B cell (primary cell): ENCODE measurements at regions not wholly inside any gene's neighbourhood (a gene's known extent, or its start where the extent isn't known, plus 50 kb on each side); places are given as distances from the start of the nearest gene placed in this dataset.

Source experiments
- ATAC-seq: fragments of 200-7000 bp; cut with Tn5 transposase; one replicate; pipeline ENCODE4 v1.10.0; 2021; ENCODE audit warnings: low read depth, mild to moderate bottlenecking, moderate number of reproducible peaks, moderate library complexity
- CTCF ChIA-PET: fragments of 350-600 bp; sonication (Branson Sonifier 250); formaldehyde crosslinking; loops from one replicate; lab custom pipeline; 2021; ENCODE audit warnings: antibody characterized with exemption, inconsistent platforms; lab: Charles Lee
- POLR2A ChIA-PET: fragments of 350-600 bp; sonication (Branson Sonifier 250); formaldehyde crosslinking; loops from one replicate; lab custom pipeline; 2021; ENCODE audit warnings: antibody characterized with exemption; lab: Charles Lee
- DNase-seq: peaks from one replicate; pipeline ENCODE4 v3.0.0; 2013
- H2AFZ ChIP-seq: 2 replicates; pipeline ENCODE4 v1.6.1; 2012; ENCODE audit warnings: mild to moderate bottlenecking, low read depth, low read length; ENCODE audit not compliant: insufficient read depth, poor library complexity, severe bottlenecking
- H3K27ac ChIP-seq, 2 donors: 1 replicate in 1 of 2; 2 replicates in 1 of 2; pipeline ENCODE4 v1.5.1; 2012 to 2013; ENCODE audit warnings: low read length in 2 of 2, mild to moderate bottlenecking in 2 of 2, moderate library complexity in 1 of 2
- H3K27me3 ChIP-seq, 4 experiments: fragments of 200-600 bp in 1 of 4; sonication (generic) in 1 of 4; replicated peaks in 1 of 4; 1 replicate in 2 of 4; 2 replicates in 2 of 4; pipeline versions ENCODE4 v1.6.1 to v1.7.0; 2013 to 2016; ENCODE audit warnings: low read length in 3 of 4, mild to moderate bottlenecking in 2 of 4, mixed read lengths in 1 of 4, moderate library complexity in 1 of 4; ENCODE audit not compliant: insufficient read depth in 4 of 4, control insufficient read depth in 3 of 4; ENCODE audit errors: control extremely low read depth in 1 of 4
- H3K36me3 ChIP-seq, 2 experiments: replicated peaks in 1 of 2; 1 replicate in 1 of 2; 2 replicates in 1 of 2; pipeline versions ENCODE4 v1.6.1 to v1.7.1; 2013; ENCODE audit warnings: low read length in 1 of 2; ENCODE audit not compliant: insufficient read depth in 2 of 2, control insufficient read depth in 1 of 2; ENCODE audit errors: control extremely low read depth in 1 of 2, extremely low read depth in 1 of 2
- H3K4me1 ChIP-seq, 2 donors: fragments of 200-600 bp in 1 of 2; sonication (generic) in 1 of 2; 1 replicate in 1 of 2; 2 replicates in 1 of 2; pipeline versions ENCODE4 v1.5.1 to v1.6.1; 2013 to 2017; ENCODE audit warnings: low read length in 2 of 2; ENCODE audit not compliant: control insufficient read depth in 2 of 2, insufficient read depth in 2 of 2
- H3K4me2 ChIP-seq: replicated peaks from 2 replicates; pipeline ENCODE3; 2012; ENCODE audit warnings: mild to moderate bottlenecking, low read depth, low read length; ENCODE audit not compliant: poor library complexity, severe bottlenecking
- H3K4me3 ChIP-seq, 5 experiments: fragments of 200-600 bp in 1 of 5; sonication (generic) in 1 of 5; 1 replicate in 3 of 5; 2 replicates in 2 of 5; pipeline versions ENCODE4 v1.5.1 to v1.7.0; 2011 to 2016; ENCODE audit warnings: low read length in 4 of 5, mild to moderate bottlenecking in 4 of 5, low read depth in 2 of 5, control low read depth in 1 of 5, moderate library complexity in 1 of 5; ENCODE audit not compliant: insufficient read depth in 1 of 5; ENCODE audit errors: control extremely low read depth in 1 of 5, extremely low read depth in 1 of 5
- H3K79me2 ChIP-seq: fragments of 200-600 bp; sonication (generic); one replicate; pipeline ENCODE4 v1.6.0; 2016; ENCODE audit warnings: low read length; ENCODE audit not compliant: control insufficient read depth, insufficient read depth
- H3K9ac ChIP-seq: fragments of 200-600 bp; sonication (generic); 2 replicates; pipeline ENCODE4 v1.6.1; 2017; ENCODE audit warnings: mild to moderate bottlenecking, low read length, moderate library complexity
- H3K9me3 ChIP-seq, 3 donors: one replicate each; pipeline versions ENCODE4 v1.6.1 to v1.7.1; 2013; ENCODE audit warnings: low read length in 2 of 3; ENCODE audit not compliant: control insufficient read depth in 2 of 3, insufficient read depth in 1 of 3; ENCODE audit errors: control extremely low read depth in 1 of 3
- H4K20me1 ChIP-seq: 2 replicates; pipeline ENCODE4 v1.6.0; 2012; ENCODE audit warnings: mild to moderate bottlenecking, low read length; ENCODE audit not compliant: insufficient read depth, control insufficient read depth, poor library complexity, severe bottlenecking
- H3K27ac Mint-ChIP-seq: one replicate; pipeline ENCODE4 v1.8.0; 2021; ENCODE audit warnings: mixed read lengths
- H3K27me3 Mint-ChIP-seq: one replicate; pipeline ENCODE4 v1.8.0; 2021; ENCODE audit warnings: mixed read lengths
- H3K4me1 Mint-ChIP-seq: one replicate; pipeline ENCODE4 v1.8.0; 2021; ENCODE audit warnings: mixed read lengths
- H3K4me3 Mint-ChIP-seq: one replicate; pipeline ENCODE4 v1.8.0; 2021; ENCODE audit warnings: mixed read lengths
- H3K9me3 Mint-ChIP-seq: one replicate; pipeline ENCODE4 v1.8.0; 2022; ENCODE audit warnings: mixed read lengths; ENCODE audit not compliant: insufficient read depth
- CTCF ChIP-seq: fragments of 200-600 bp; IDR thresholded peaks from one replicate; pipeline ENCODE4 v1.8.0; 2022; ENCODE audit warnings: antibody characterized with exemption, mild to moderate bottlenecking
- EZH2 ChIP-seq: IDR thresholded peaks from 2 replicates; pipeline ENCODE4 v1.6.1; 2012; ENCODE audit warnings: borderline replicate concordance, low read depth, mild to moderate bottlenecking, moderate library complexity, low read length; ENCODE audit not compliant: insufficient read depth, poor library complexity, severe bottlenecking
- WGBS: methylation state at CpG from one replicate; pipeline ENCODE4 v1.1.5; 2013; ENCODE audit warnings: missing lambda C conversion rate; ENCODE audit not compliant: insufficient coverage; 5-methylcytosine and 5-hydroxymethylcytosine counted together
- intact Hi-C: fragments of 100-400 bp; cut with micrococcal nuclease; formaldehyde crosslinking; loops from one replicate; pipeline ENCODE4 v1.10.0; 2022

GRCh38 chr6:27541933-27542297 lies 69.0 kb upstream of the ZNF184 start:
- CTCF ChIA-PET = no interaction called here
- Histone ChIP-seq H4K20me1 (no peaks in the 10 kb centered on the region), H3K4me3 (no peak overlapping the region), H3K9me3 (peaks cover 3 to 36% (median 11%) of the 10 kb centered on the region in 3 donors), H3K4me1 (peaks cover 11% of the 10 kb centered on the region in 2 donors), H3K36me3 (no peaks in the 10 kb centered on the region), H3K27me3 (peaks cover 0 to 73% (median 60%) of the 10 kb centered on the region in 4 experiments), H3K27ac (no peak overlapping the region), H3K9ac (no peak overlapping the region), H3K4me2 (no peak overlapping the region), H3K79me2 (no peaks in the 10 kb centered on the region), H2AFZ (no peak overlapping the region)
- no peak overlapping the region for H3K4me3 Mint-ChIP-seq
- ATAC-seq (no peak), DNase-seq (no peak)
- H3K27ac Mint-ChIP-seq = no peak overlapping the region
- TF ChIP-seq CTCF (no peak), EZH2 (no peak)
- POLR2A ChIA-PET = no interaction called here
- peaks cover 81% of the 10 kb centered on the region for H3K27me3 Mint-ChIP-seq
- intact Hi-C loops = no loop called here
- WGBS = 20% methylated on average over 2 of the region's 5 CpGs
- peaks cover 12% of the 10 kb centered on the region for H3K4me1 Mint-ChIP-seq
- peaks cover 8% of the 10 kb centered on the region for H3K9me3 Mint-ChIP-seq

- Mint-ChIP-seq H3K4me1 (peaks cover 12% of the 10 kb centered on the region), H3K9me3 (peaks cover 5% of the 10 kb centered on the region), H3K27me3 (peaks cover 78% of the 10 kb centered on the region), H3K4me3 (no peak overlapping the region), H3K27ac (no peak overlapping the region)
- no peak overlapping the region for H3K4me3 ChIP-seq
- no peak for DNase-seq
- H3K27ac ChIP-seq = no peak overlapping the region
- H3K4me1 ChIP-seq = peaks cover 11% of the 10 kb centered on the region in 2 donors
- H3K27me3 ChIP-seq = peaks cover 0 to 69% (median 55%) of the 10 kb centered on the region in 4 experiments
- H4K20me1 ChIP-seq = no peaks in the 10 kb centered on the region
- H3K36me3 ChIP-seq = no peaks in the 10 kb centered on the region
- intact Hi-C loops = no loop called here
- H3K9ac ChIP-seq = no peak overlapping the region
- peaks cover 0 to 35% (median 11%) of the 10 kb centered on the region in 3 donors for H3K9me3 ChIP-seq
- TF ChIP-seq CTCF (no peak), EZH2 (no peak)
- H2AFZ ChIP-seq = no peak overlapping the region
- H3K79me2 ChIP-seq = no peaks in the 10 kb centered on the region
- POLR2A ChIA-PET = interaction anchor here (0.6 kb wide), 1 partner anchor 349 kb away, joined by 8 read pairs; a partner anchor contains a TSS
- H3K4me2 ChIP-seq = no peak overlapping the region
- no peak for ATAC-seq
- CTCF ChIA-PET = interaction anchor here (1.0 kb wide), 1 partner anchor 801 kb away, joined by 3 read pairs; no protein-coding TSS in a partner anchor
- 0% methylated on average over 2 of the region's 15 CpGs for WGBS
Measured at GRCh38 chr6:27541212-27541932, 68.5 kb upstream of the ZNF184 start.
